Vagina (tissue), 2 donors: ENCODE measurements at regions not wholly inside any gene's neighbourhood (a gene's known extent, or its start where the extent isn't known, plus 50 kb on each side); places are given as distances from the start of the nearest gene placed in this dataset.

Source experiments
- DNase-seq, 2 donors: peaks; one replicate each; pipeline ENCODE4 v3.0.0-alpha.2; 2017; ENCODE audit errors: extremely low spot score in 2 of 2
- H3K27ac ChIP-seq: fragments of 200-600 bp; sonication (generic); one replicate; pipeline ENCODE4 v1.5.1; 2019
- H3K27me3 ChIP-seq: fragments of 200-600 bp; sonication (generic); one replicate; pipeline ENCODE4 v1.5.1; 2019
- H3K36me3 ChIP-seq, 2 donors: fragments of 200-600 bp; sonication (generic); one replicate each; pipeline ENCODE4 v1.5.1; 2017 to 2019
- H3K4me1 ChIP-seq: fragments of 200-600 bp; sonication (generic); one replicate; pipeline ENCODE4 v1.5.1; 2019
- H3K4me3 ChIP-seq, 2 donors: fragments of 200-600 bp; sonication (generic); 1 replicate in 1 of 2; 2 replicates in 1 of 2; pipeline ENCODE4 v1.5.1; 2016 to 2019
- H3K9me3 ChIP-seq: fragments of 200-600 bp; sonication (generic); one replicate; pipeline ENCODE4 v1.5.1; 2019
- CTCF ChIP-seq, 3 experiments: fragments of 450-650 bp in 2 of 3; fragments of 200-600 bp in 1 of 3; sonication (generic) in 1 of 3; IDR thresholded peaks; one replicate each; pipeline ENCODE4 v1.5.1; 2017 to 2019; ENCODE audit warnings: antibody characterized with exemption in 3 of 3, mild to moderate bottlenecking in 2 of 3, moderate library complexity in 2 of 3
- POLR2A ChIP-seq, 2 donors: fragments of 450-650 bp; IDR thresholded peaks; one replicate each; pipeline ENCODE4 v1.6.1; 2017; ENCODE audit warnings: antibody characterized with exemption in 2 of 2, mild to moderate bottlenecking in 2 of 2, moderate library complexity in 2 of 2
- POLR2AphosphoS5 ChIP-seq, 2 donors: sonication (generic); formaldehyde crosslinking; IDR thresholded peaks; one replicate each; pipeline ENCODE4 v1.9.0; 2017; ENCODE audit warnings: antibody characterized with exemption in 2 of 2, mild to moderate bottlenecking in 2 of 2, low read depth in 1 of 2; ENCODE audit not compliant: insufficient read depth in 1 of 2
- intact Hi-C: fragments of 100-400 bp; cut with DNase I; formaldehyde crosslinking; loops from one replicate; pipeline ENCODE4 v1.15.1; 2023

- no peak for DNase-seq
- no peak overlapping the region for H3K4me3 ChIP-seq
- H3K9me3 ChIP-seq = no peaks in the 10 kb centered on the region
- H3K4me1 ChIP-seq = no peaks in the 10 kb centered on the region
- H3K36me3 ChIP-seq = no peaks in the 10 kb centered on the region
- intact Hi-C loops = no loop called here
- TF ChIP-seq POLR2A (IDR thresholded peaks at IDR 0.05) (no peak), CTCF (IDR thresholded peaks at IDR 0.05) (no peak), POLR2AphosphoS5 (IDR thresholded peaks at IDR 0.05; ENCODE audit: insufficient read depth in 1 of 2, low read depth in 1 of 2) (no peak)
- H3K27me3 ChIP-seq = no peaks in the 10 kb centered on the region
- no peak overlapping the region for H3K27ac ChIP-seq
Measured at GRCh38 chr13:82912564-82912963, 969.7 kb downstream of the SLITRK1 start.

GRCh38 chr13:82905071-82905470 lies 977.2 kb downstream of the SLITRK1 start:
- H3K9me3 ChIP-seq = no peaks in the 10 kb centered on the region
- DNase-seq = no peak
- no peaks in the 10 kb centered on the region for H3K4me1 ChIP-seq
- H3K4me3 ChIP-seq = no peak overlapping the region
- TF ChIP-seq POLR2A (IDR thresholded peaks at IDR 0.05) (no peak), CTCF (IDR thresholded peaks at IDR 0.05) (no peak), POLR2AphosphoS5 (IDR thresholded peaks at IDR 0.05; ENCODE audit: insufficient read depth in 1 of 2, low read depth in 1 of 2) (no peak)
- H3K27ac ChIP-seq = no peak overlapping the region
- no peaks in the 10 kb centered on the region for H3K36me3 ChIP-seq
- intact Hi-C loops = no loop called here
- no peaks in the 10 kb centered on the region for H3K27me3 ChIP-seq

GRCh38 chr13:82900453-82900852 lies 981.8 kb downstream of the SLITRK1 start:
- intact Hi-C loops = no loop called here
- Histone ChIP-seq H3K27me3 (no peaks in the 10 kb centered on the region), H3K36me3 (no peaks in the 10 kb centered on the region), H3K9me3 (no peaks in the 10 kb centered on the region), H3K4me3 (no peak overlapping the region), H3K4me1 (no peaks in the 10 kb centered on the region), H3K27ac (no peak overlapping the region)
- no peak for DNase-seq
- TF ChIP-seq CTCF (IDR thresholded peaks at IDR 0.05) (no peak), POLR2AphosphoS5 (IDR thresholded peaks at IDR 0.05; ENCODE audit: insufficient read depth in 1 of 2, low read depth in 1 of 2) (no peak), POLR2A (IDR thresholded peaks at IDR 0.05) (no peak)

GRCh38 chr13:82898586-82898985 lies 983.7 kb downstream of the SLITRK1 start:
- intact Hi-C loops = no loop called here
- Histone ChIP-seq H3K36me3 (no peaks in the 10 kb centered on the region), H3K4me3 (no peak overlapping the region), H3K27me3 (no peaks in the 10 kb centered on the region), H3K27ac (no peak overlapping the region), H3K4me1 (no peaks in the 10 kb centered on the region), H3K9me3 (no peaks in the 10 kb centered on the region)
- no peak for DNase-seq
- TF ChIP-seq POLR2AphosphoS5 (IDR thresholded peaks at IDR 0.05; ENCODE audit: insufficient read depth in 1 of 2, low read depth in 1 of 2) (no peak), CTCF (IDR thresholded peaks at IDR 0.05) (no peak), POLR2A (IDR thresholded peaks at IDR 0.05) (no peak)

GRCh38 chr13:82879921-82880320 lies 1002.4 kb downstream of the SLITRK1 start:
- Histone ChIP-seq H3K36me3 (no peaks in the 10 kb centered on the region), H3K27me3 (no peaks in the 10 kb centered on the region), H3K4me3 (no peak overlapping the region), H3K27ac (no peak overlapping the region), H3K9me3 (no peaks in the 10 kb centered on the region), H3K4me1 (no peaks in the 10 kb centered on the region)
- no peak for DNase-seq
- intact Hi-C loops = no loop called here
- TF ChIP-seq POLR2A (IDR thresholded peaks at IDR 0.05) (no peak), POLR2AphosphoS5 (IDR thresholded peaks at IDR 0.05; ENCODE audit: insufficient read depth in 1 of 2, low read depth in 1 of 2) (no peak), CTCF (IDR thresholded peaks at IDR 0.05) (no peak)
